Aorta (tissue), 5 donors: ENCODE measurements at regions not wholly inside any gene's neighbourhood (a gene's known extent, or its start where the extent isn't known, plus 50 kb on each side); places are given as distances from the start of the nearest gene placed in this dataset.

Experiments
- ATAC-seq: fragments of 200-7000 bp; cut with Tn5 transposase; one replicate; pipeline ENCODE4 v1.9.1; 2022; ENCODE audit warnings: moderate library complexity; ENCODE audit not compliant: low FRiP score
- DNase-seq, 2 donors: peaks; one replicate each; pipeline ENCODE4 v3.0.0-alpha.2; 2020
- H3K27ac ChIP-seq, 2 donors: one replicate each; pipeline ENCODE4 v1.5.1; 2013; ENCODE audit warnings: low read length in 2 of 2, mild to moderate bottlenecking in 2 of 2, moderate library complexity in 2 of 2, control low read depth in 1 of 2, inconsistent platforms in 1 of 2, low read depth in 1 of 2
- H3K27me3 ChIP-seq, 2 donors: one replicate each; pipeline ENCODE4 v1.6.1; 2013; ENCODE audit warnings: control low read depth in 1 of 2, low read length in 1 of 2, mild to moderate bottlenecking in 1 of 2, moderate library complexity in 1 of 2; ENCODE audit not compliant: insufficient read depth in 2 of 2, control insufficient read depth in 1 of 2
- H3K36me3 ChIP-seq, 2 donors: one replicate each; pipeline ENCODE4 v1.6.1; 2013; ENCODE audit warnings: control low read depth in 1 of 2, low read length in 1 of 2, mild to moderate bottlenecking in 1 of 2; ENCODE audit not compliant: insufficient read depth in 2 of 2, control insufficient read depth in 1 of 2
- H3K4me1 ChIP-seq, 2 donors: one replicate each; pipeline ENCODE4 v1.6.1; 2013; ENCODE audit warnings: low read length in 2 of 2, control low read depth in 1 of 2, mild to moderate bottlenecking in 1 of 2, moderate library complexity in 1 of 2; ENCODE audit not compliant: insufficient read depth in 2 of 2, control insufficient read depth in 1 of 2
- H3K4me3 ChIP-seq, 2 donors: one replicate each; pipeline ENCODE4 v1.5.1; 2013; ENCODE audit warnings: low read length in 2 of 2, control low read depth in 1 of 2, mild to moderate bottlenecking in 1 of 2
- H3K9me3 ChIP-seq: one replicate; pipeline ENCODE4 v1.6.1; 2013; ENCODE audit warnings: mild to moderate bottlenecking, low read length; ENCODE audit not compliant: control insufficient read depth
- WGBS, 2 donors: extraction: QIAGEN DNeasy Blood & Tissue Kit; methylation state at CpG; one replicate each; pipeline ENCODE4 v1.1.7; 2013; 5-methylcytosine and 5-hydroxymethylcytosine counted together
- intact Hi-C, 2 donors: fragments of 100-400 bp; cut with DNase I; formaldehyde crosslinking; loops; one replicate each; pipeline versions ENCODE4 v1.14.2 to v1.15.0; 2022
- donor health status: healthy with polysubstance abuse.
- donor health status: Bipolar disorder and iron deficiency.
- donor health status: DM: no; HTN: no; CAD: no.
- donor health status: DM: no; HTN: no; CAD: no.
- donor health status: DM: yes; HTN: yes; CAD: no.

GRCh38 chr4:146062340-146062739 lies 113.2 kb upstream of the LSM6 start:
- H3K4me3 ChIP-seq = no peak overlapping the region
- H3K27me3 ChIP-seq = peaks cover 0 to 5% of the 10 kb centered on the region in 2 donors
- intact Hi-C loops = no loop called here
- ATAC-seq (no peak), DNase-seq (no peak)
- WGBS, 2 donors = 70 to 79% methylated on average over 2 of the region's 2 CpGs
- peaks cover 0 to 1% of the 10 kb centered on the region in 2 donors for H3K4me1 ChIP-seq
- H3K27ac ChIP-seq = no peak overlapping the region
- H3K9me3 ChIP-seq = peaks cover 1% of the 10 kb centered on the region
- H3K36me3 ChIP-seq = no peaks in the 10 kb centered on the region

- intact Hi-C loops = no loop called here
- ATAC-seq (no peak), DNase-seq (no peak)
- no peaks in the 10 kb centered on the region for H3K9me3 ChIP-seq
- H3K27ac ChIP-seq = no peak overlapping the region
- peaks cover 0 to 5% of the 10 kb centered on the region in 2 donors for H3K27me3 ChIP-seq
- no peaks in the 10 kb centered on the region for H3K36me3 ChIP-seq
- WGBS, 2 donors = 67 to 69% methylated on average over 4 of the region's 4 CpGs
- H3K4me1 ChIP-seq = peaks cover 0 to 1% of the 10 kb centered on the region in 2 donors
- no peak overlapping the region for H3K4me3 ChIP-seq
These were observed 113.7 kb upstream of the LSM6 start for GRCh38 chr4:146061610-146062334.

GRCh38 chr4:146059865-146060264 lies 115.7 kb upstream of the LSM6 start:
- H3K9me3 ChIP-seq = no peaks in the 10 kb centered on the region
- ATAC-seq (no peak), DNase-seq (peak in 1 of 2 donors; percentile 44)
- H3K36me3 ChIP-seq = no peaks in the 10 kb centered on the region
- intact Hi-C loops = loop anchor here in 1 of 2 donors (10.0 kb wide), 1 partner anchor 115 kb away; the partner anchor contains the start of gene LSM6
- H3K27me3 ChIP-seq = peaks cover 0 to 2% of the 10 kb centered on the region in 2 donors
- 79 to 84% methylated on average over 3 of the region's 3 CpGs for WGBS, 2 donors
- H3K4me3 ChIP-seq = no peak overlapping the region
- peaks cover 0 to 1% of the 10 kb centered on the region in 2 donors for H3K4me1 ChIP-seq
- H3K27ac ChIP-seq = no peak overlapping the region

- H3K4me3 ChIP-seq = no peak overlapping the region
- intact Hi-C loops = loop anchor here in 1 of 2 donors (10.0 kb wide), 1 partner anchor 116 kb away; the partner anchor contains the start of gene LSM6
- ATAC-seq = no peak
These were observed 116.4 kb upstream of the LSM6 start for GRCh38 chr4:146059151-146059550.

GRCh38 chr4:146058531-146058930 lies 117.0 kb upstream of the LSM6 start:
- DNase-seq = no peak
- no peaks in the 10 kb centered on the region for H3K36me3 ChIP-seq
- peaks cover 0 to 2% of the 10 kb centered on the region in 2 donors for H3K27me3 ChIP-seq
- ATAC-seq = no peak
- WGBS, 2 donors = 85 to 94% methylated on average over 1 of the region's 1 CpG
- no peak overlapping the region for H3K27ac ChIP-seq
- H3K9me3 ChIP-seq = no peaks in the 10 kb centered on the region
- intact Hi-C loops = loop anchor here in 1 of 2 donors (10.0 kb wide), 1 partner anchor 116 kb away; the partner anchor contains the start of gene LSM6
- H3K4me3 ChIP-seq = no peak overlapping the region
- peaks cover 0 to 1% of the 10 kb centered on the region in 2 donors for H3K4me1 ChIP-seq

More at GRCh38 chr4:146059151-146059550, 116.4 kb upstream of the LSM6 start:
- Histone ChIP-seq H3K36me3 (no peaks in the 10 kb centered on the region), H3K9me3 (no peaks in the 10 kb centered on the region), H3K27me3 (peaks cover 0 to 2% of the 10 kb centered on the region in 2 donors), H3K4me1 (peaks cover 0 to 1% of the 10 kb centered on the region in 2 donors), H3K27ac (no peak overlapping the region)
- DNase-seq = no peak
- 78 to 87% methylated on average over 1 of the region's 1 CpG for WGBS, 2 donors

- no peaks in the 10 kb centered on the region for H3K36me3 ChIP-seq
- H3K27me3 ChIP-seq = no peaks in the 10 kb centered on the region
- no peak overlapping the region for H3K4me3 ChIP-seq
- DNase-seq (no peak), ATAC-seq (no peak)
- H3K4me1 ChIP-seq = peaks cover 2% of the 10 kb centered on the region in 2 donors
- H3K9me3 ChIP-seq = no peaks in the 10 kb centered on the region
- H3K27ac ChIP-seq = no peak overlapping the region
- intact Hi-C loops = loop anchor here in 1 of 2 donors (10.0 kb wide), 1 partner anchor 120 kb away; the partner anchor contains the start of gene LSM6
These were observed 116.1 kb upstream of the ZNF827 start for GRCh38 chr4:146054676-146055075.

- ATAC-seq (no peak), DNase-seq (no peak)
- Histone ChIP-seq H3K4me1 (peaks cover 2% of the 10 kb centered on the region in 2 donors), H3K27me3 (no peaks in the 10 kb centered on the region), H3K4me3 (no peak overlapping the region), H3K36me3 (no peaks in the 10 kb centered on the region), H3K9me3 (no peaks in the 10 kb centered on the region), H3K27ac (no peak overlapping the region)
- WGBS, 2 donors = 78 to 83% methylated on average over 1 of the region's 1 CpG
- intact Hi-C loops = loop anchor here in 1 of 2 donors (10.0 kb wide), 1 partner anchor 121 kb away; the partner anchor contains the start of gene LSM6
These were observed 115.3 kb upstream of the ZNF827 start for GRCh38 chr4:146053891-146054290.

GRCh38 chr4:146051728-146052391 lies 113.2 kb upstream of the ZNF827 start:
- WGBS, 2 donors = 12 to 14% methylated on average over 3 of the region's 3 CpGs
- no peak overlapping the region for H3K27ac ChIP-seq
- DNase-seq = no peak
- H3K4me3 ChIP-seq = no peak overlapping the region
- no peak for ATAC-seq
- intact Hi-C loops = loop anchor here in 1 of 2 donors (10.0 kb wide), 1 partner anchor 123 kb away; the partner anchor contains the start of gene LSM6
- H3K9me3 ChIP-seq = no peaks in the 10 kb centered on the region
- no peaks in the 10 kb centered on the region for H3K27me3 ChIP-seq
- H3K36me3 ChIP-seq = no peaks in the 10 kb centered on the region
- peaks cover 2% of the 10 kb centered on the region in 2 donors for H3K4me1 ChIP-seq
